CD4-positive, alpha-beta T cell treated with Interferon gamma for 1 hour (primary cell): ENCODE measurements at regions not wholly inside any gene's neighbourhood (a gene's known extent, or its start where the extent isn't known, plus 50 kb on each side); places are given as distances from the start of the nearest gene placed in this dataset.
"Not testable (repeated sequence)": the region's sequence is repeated elsewhere in the genome, so short reads cannot be mapped to it uniquely, and the experiment has no call there.

Experiments used
- DNase-seq: peaks from one replicate; pipeline ENCODE4 v3.0.0-alpha.2; 2020

GRCh38 chrX:114272096-114272686 is 311.7 kb upstream of the HTR2C start:
- no peak for DNase-seq

DNA sequence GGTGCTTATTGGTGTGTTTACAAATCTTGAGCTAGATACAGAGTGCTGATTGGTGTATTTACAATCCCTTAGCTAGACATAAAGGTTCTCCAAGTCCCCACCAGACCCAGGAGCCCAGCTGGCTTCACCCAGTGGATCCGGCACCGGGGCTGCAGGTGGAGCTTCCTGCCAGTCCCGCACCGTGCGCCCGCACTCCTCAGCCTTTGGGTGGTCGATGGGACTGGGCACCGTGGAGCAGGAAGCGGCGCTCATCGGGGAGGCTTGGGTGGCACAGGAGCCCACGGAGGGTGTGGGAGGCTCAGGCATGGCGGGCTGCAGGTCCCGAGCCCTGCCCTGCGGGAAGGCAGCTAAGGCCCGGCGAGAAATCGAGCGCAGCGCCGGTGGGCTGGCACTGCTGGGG is 313.5 kb upstream of the HTR2C start:
- not testable (repeated sequence) for DNase-seq

DNA sequence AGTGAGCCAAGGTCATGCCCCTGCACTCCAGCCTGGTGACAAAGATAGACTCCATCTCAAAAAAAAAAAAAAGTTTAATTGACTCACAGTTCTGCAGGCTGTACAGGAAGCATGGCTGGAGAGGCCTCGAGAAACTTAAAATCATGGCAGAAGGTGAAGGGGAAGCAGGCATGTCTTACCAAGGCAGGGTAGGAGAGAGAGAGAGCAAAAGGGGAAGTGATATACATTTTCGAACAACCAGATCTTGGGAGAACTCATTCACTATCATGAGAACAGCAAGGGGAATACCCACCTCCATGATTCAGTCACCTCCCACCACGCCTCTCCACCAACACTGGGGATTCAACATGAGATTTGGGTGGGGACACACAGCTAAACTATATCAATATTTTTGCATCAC is 315.2 kb upstream of the HTR2C start:
- no peak for DNase-seq

GRCh38 chrX:114267142-114267541 is 316.7 kb upstream of the HTR2C start:
- no peak for DNase-seq

- DNase-seq, result no peak
These were observed 331.7 kb upstream of the HTR2C start for GRCh38 chrX:114252186-114252585.

DNA sequence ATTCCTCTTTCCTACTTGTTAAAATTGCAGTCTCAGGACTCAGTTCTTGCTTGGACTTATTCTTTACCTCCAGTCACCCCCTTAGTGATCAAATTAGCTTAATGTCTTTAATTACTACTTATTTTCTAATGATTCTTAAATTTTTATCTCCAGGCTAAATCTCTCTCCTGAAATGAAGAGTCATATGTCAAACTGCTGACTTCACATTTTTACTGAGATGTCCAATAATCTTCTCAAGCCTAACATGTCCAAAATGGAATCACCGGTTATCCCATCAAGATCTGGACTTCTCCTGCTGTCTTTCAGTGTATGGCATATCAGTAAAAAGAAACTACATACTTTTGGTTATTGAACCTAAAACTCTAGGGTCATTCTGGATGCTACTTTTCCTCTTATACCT is 332.3 kb upstream of the HTR2C start:
- DNase-seq, result no peak

DNA sequence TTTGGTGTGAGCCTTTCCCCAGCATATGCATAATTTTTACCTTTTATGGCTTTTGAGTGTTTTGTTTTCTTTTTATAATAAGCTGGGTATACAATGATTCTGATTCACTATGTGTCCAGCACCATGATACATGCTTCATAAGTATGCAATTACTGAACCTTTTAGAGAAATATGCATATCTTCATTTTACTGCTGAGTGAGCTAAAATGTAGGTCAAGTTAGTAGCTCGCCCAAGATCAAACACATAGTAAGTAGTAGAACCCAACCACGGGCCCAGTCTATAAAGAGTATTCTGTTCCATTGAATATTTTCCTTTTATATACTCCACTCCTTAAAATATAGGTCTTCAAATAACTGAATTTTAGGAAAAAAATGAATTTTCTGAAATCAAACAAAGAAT is 362.4 kb upstream of the HTR2C start:
- DNase-seq, result no peak

DNA sequence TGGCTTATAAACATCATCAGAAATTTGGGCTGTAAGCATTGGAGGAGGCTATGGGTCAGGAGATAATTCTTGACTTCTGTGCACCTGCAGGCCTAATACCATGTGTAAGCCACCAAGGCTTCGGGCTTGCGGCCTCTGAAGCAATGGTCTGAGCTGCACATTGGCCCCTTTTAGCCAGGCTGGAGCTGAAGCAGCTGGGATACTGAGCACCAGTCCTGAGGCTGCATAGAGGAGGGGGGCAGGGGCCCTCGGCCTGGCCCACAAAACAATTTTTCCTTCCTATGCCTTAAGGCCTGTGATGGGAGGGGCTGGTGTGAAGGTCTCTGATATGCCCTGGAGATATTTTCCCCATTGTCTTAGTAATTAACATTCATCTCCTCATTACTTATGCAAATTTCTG is 373.0 kb upstream of the HTR2C start:
- no peak for DNase-seq

DNA sequence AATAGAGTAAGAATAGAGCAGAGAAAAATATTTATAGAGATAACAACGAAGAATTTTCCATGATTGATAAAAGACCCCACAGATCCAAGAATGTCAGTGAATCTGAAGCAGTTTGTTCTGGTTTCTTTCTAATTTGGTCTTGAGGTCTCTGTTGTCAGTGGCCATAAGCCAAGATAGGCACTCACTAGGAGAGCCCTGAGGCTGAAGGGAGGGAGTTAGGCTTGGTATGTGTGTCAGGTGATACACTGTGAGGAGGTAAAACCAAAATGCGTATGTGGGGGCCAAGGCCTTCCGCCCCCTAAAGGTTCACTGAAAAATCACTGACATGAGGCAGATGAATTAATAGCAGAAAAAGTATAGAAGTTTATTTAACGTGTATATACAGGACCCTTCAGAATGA is 382.3 kb upstream of the HTR2C start:
- no peak for DNase-seq

GRCh38 chrX:114181195-114181594 is 402.7 kb upstream of the HTR2C start:
- no peak for DNase-seq

GRCh38 chrX:114178126-114178525 is 405.8 kb upstream of the HTR2C start:
- DNase-seq, result no peak

DNA sequence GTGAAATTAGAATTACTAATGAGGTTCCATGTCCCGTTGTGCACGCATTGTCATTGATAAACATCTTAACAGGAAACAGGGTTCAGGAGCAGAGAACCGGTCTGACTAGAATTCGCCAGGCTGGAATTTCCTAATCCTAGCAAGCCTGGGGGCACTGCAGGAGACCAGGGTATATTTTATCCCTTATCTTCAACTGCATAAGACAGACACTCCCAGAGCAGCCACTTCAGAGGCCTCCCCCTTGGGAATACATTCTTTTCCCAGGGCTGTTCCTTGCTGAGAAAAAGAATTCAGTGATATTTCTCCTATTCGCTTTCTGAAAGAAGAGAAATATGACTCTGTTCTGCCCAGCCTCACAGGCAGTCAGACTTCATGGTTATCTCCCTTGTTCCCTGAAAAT is 416.6 kb upstream of the HTR2C start:
- DNase-seq, result not testable (repeated sequence)

- no peak for DNase-seq
These were observed 417.3 kb upstream of the HTR2C start for GRCh38 chrX:114166601-114167000.

DNA sequence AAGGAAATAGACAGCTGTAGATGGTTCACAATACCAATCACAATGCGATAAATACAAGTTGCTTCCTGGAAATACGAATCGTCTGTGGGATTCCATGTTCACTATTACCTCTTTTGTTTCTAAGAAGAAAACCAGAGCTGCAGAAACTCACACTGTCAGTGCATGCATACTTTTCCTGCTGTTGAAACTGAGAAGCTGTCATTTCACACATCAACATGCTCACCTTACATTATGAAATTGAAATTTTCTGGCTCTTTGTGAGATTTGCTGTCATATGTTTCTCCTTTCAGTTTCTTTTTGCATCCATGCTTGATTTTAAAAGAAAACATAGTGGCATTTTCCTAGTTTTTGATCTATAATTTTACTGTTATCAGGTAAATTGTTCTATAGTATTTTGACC is 418.3 kb upstream of the HTR2C start:
- DNase-seq, result no peak

GRCh38 chrX:114162068-114162735 is 421.7 kb upstream of the HTR2C start:
- DNase-seq, result no peak

- no peak for DNase-seq
These were observed 431.1 kb upstream of the HTR2C start for GRCh38 chrX:114152801-114153200.

DNA sequence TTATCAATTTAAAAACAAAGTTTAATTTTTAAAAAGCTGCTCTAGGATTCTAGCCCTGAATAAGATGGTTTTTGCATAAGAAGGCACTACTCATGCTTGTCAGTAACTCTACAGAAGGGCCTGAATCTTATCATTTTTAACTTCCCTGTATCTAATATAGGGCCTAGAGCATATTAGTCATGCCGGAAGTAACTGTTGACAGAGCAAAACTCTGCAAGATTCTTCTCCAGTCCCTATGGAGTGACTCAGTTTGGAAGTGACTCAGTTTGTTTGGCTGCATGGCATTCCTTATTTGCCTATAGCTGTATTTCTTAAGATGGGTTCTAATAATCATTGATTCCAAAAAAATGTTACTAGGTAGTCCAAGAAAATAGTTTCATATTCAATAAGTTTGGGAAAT is 431.8 kb upstream of the HTR2C start:
- DNase-seq, result no peak

GRCh38 chrX:114134465-114134864 is 449.4 kb upstream of the HTR2C start:
- DNase-seq, result no peak

GRCh38 chrX:114127411-114128025 is 456.4 kb upstream of the HTR2C start:
- no peak for DNase-seq

DNA sequence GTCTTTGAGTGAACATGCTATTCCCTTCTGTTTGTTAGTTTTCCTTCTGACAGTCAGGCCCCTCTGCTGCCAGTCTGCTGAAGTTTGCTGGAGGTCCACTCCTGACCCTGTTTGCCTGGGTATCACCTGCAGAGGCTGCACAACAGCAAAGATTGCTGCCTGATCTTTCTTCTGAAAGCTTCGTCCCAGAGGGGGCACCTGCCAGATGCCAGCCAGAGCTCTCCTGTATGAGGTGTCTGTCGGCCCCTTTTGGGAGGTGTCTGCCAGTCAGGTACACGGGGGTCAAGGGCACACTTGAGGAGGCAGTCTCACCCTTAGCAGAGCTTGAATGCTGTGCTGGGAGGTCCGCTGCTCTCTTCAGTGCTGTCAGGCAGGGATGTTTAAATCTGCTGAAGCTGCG is 456.9 kb upstream of the HTR2C start:
- DNase-seq, result no peak

GRCh38 chrX:114101081-114101480 is 482.8 kb upstream of the HTR2C start:
- DNase-seq, result no peak

DNA sequence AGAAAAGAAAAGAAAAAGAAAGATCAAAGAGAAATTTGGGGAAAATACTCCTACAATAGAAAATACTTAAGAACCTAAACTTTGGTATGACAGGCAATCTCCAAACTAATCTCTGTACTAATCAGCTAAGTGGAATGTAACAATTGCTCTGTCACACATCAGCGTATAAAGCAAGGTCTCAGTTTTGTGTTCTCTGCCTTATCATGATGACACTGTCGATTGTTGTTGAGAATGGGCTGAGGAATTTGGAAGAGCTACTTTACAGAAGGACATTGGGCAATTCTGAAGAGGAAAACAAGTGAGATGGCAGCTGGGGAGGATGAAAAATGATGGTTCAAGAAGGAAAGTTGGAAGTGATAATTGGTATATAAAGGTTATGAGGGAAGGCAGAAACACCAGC is 486.0 kb upstream of the HTR2C start:
- DNase-seq, result no peak

DNA sequence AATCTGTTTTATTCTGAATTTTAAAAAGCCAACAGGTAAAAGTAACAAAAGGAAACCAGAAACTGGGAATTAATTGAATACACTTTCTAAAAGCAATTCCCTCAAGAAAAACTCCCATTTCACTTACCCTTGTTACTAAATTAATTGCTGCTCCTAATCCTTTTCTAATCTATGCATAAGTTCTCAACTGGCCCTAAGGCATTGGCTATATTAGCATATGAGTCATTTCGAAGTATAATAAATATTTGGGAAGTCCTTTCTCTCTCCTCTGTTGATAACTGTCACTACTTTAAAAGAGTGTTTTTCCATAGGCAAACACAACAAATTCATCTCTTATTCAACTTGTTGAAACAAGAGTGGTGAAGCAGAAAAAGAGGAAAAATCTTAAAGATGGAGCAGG is 486.5 kb upstream of the HTR2C start:
- DNase-seq, result no peak

- no peak for DNase-seq
These were observed 488.1 kb upstream of the HTR2C start for GRCh38 chrX:114095789-114096188.

GRCh38 chrX:114087543-114087942 is 496.3 kb upstream of the HTR2C start:
- DNase-seq, result no peak
